ENCODE measurements at regions not wholly inside any gene's neighbourhood (a gene's known extent, or its start where the extent isn't known, plus 50 kb on each side); places are given as distances from the start of the nearest gene placed in this dataset.
A peak's percentile ranks its signal among the peaks of the same experiment; 100 is the strongest.

DNA sequence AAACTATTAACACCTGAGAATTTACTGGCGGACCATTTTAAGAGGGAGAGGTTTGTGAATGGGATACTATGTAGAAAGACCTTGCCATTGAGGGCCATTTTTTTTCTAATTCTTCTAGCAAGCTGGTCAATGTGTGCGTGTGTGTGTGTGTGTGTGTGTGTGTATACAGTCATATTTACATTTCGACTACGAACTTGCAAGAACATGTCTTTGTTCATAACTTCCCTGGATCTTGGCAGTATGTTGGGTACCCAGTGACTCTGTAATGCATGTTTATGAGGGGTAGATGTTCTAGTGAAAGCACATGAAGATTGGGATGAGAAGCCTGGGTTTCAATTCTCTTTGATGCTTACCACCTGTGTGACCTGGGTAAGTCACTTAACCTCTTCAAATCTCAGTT lies 133.6 kb downstream of the UBE2E3 start:
- Mint-ChIP-seq H3K36me3 (ENCODE audit: insufficient read depth) (peaks cover 1% of the 10 kb centered on the region), H3K27me3 (no peaks in the 10 kb centered on the region), H3K4me3 (no peak overlapping the region), H3K27ac (ENCODE audit: low read depth) (no peak overlapping the region), H3K9me3 (peaks cover 6% of the 10 kb centered on the region), H3K4me1 (peaks cover 20% of the 10 kb centered on the region)
- DNase-seq (ENCODE audit: low spot score in 2 of 2) (no peak), ATAC-seq (replicated peaks; ENCODE audit: extremely low read depth, poor library complexity, severe bottlenecking) (no peak)

DNA sequence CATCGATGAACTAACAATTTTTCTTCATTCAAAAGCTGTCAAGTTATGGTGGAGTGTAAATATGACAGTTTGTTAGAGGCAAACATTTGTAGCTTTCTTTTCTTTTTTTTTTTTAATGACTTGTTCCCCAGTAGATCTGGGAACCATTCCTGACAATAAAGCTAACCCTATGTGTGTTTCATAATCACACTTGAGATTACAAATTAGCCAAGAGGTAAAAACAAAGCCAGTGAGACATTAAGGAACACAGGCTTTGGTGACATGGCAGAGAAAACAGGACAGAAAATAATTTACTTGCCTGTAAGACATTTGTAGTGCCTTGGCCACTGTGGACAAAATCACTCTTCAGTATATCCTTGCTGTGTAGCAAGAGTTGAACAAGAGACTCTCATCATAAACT lies 135.9 kb downstream of the UBE2E3 start:
- Mint-ChIP-seq H3K27ac (ENCODE audit: low read depth) (no peak overlapping the region), H3K36me3 (ENCODE audit: insufficient read depth) (peaks cover 1% of the 10 kb centered on the region), H3K27me3 (no peaks in the 10 kb centered on the region), H3K4me3 (no peak overlapping the region), H3K9me3 (peaks cover 6% of the 10 kb centered on the region), H3K4me1 (peaks cover 29% of the 10 kb centered on the region)
- no peak for DNase-seq (ENCODE audit: low spot score in 2 of 2)
- no peak for ATAC-seq (replicated peaks; ENCODE audit: extremely low read depth, poor library complexity, severe bottlenecking)

- Mint-ChIP-seq H3K4me1 (peaks cover 30% of the 10 kb centered on the region), H3K9me3 (peaks cover 6% of the 10 kb centered on the region), H3K27ac (ENCODE audit: low read depth) (no peak overlapping the region), H3K4me3 (no peak overlapping the region), H3K27me3 (no peaks in the 10 kb centered on the region), H3K36me3 (ENCODE audit: insufficient read depth) (peaks cover 1% of the 10 kb centered on the region)
- no peak for DNase-seq (ENCODE audit: low spot score in 2 of 2)
- ATAC-seq (replicated peaks; ENCODE audit: extremely low read depth, poor library complexity, severe bottlenecking), result no peak
Observed at GRCh38 chr2:181117206-181117925, 137.0 kb downstream of the UBE2E3 start.

DNA sequence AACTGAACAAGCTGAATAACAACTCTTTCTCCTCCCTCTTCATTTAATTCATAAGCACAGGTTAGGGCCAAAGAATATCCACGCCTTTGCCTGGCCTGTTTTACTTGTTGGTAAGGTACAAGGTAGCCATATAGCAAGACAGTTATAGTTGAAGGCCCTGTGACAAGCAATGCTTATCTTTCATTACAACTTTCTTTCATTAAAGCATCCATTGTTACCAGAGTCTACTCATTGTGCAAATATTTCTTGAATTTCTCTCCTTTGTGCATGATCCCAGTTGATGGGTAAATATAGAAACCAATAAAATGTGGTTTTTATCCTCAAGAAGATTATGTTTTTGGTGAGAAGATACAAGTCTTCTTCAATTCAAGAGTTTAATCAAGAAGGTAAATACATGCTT lies 140.2 kb downstream of the UBE2E3 start:
- Mint-ChIP-seq H3K36me3 (ENCODE audit: insufficient read depth) (peaks cover 11% of the 10 kb centered on the region), H3K27ac (ENCODE audit: low read depth) (peak overlapping the region; percentile 1), H3K9me3 (peaks cover 6% of the 10 kb centered on the region), H3K4me1 (peaks cover 50% of the 10 kb centered on the region), H3K4me3 (no peak overlapping the region), H3K27me3 (no peaks in the 10 kb centered on the region)
- DNase-seq (ENCODE audit: low spot score in 2 of 2) (no peak), ATAC-seq (replicated peaks; ENCODE audit: extremely low read depth, poor library complexity, severe bottlenecking) (no peak)

GRCh38 chr2:181121996-181122395 lies 141.6 kb downstream of the UBE2E3 start:
- Mint-ChIP-seq H3K4me3 (no peak overlapping the region), H3K27me3 (no peaks in the 10 kb centered on the region), H3K36me3 (ENCODE audit: insufficient read depth) (peaks cover 11% of the 10 kb centered on the region), H3K4me1 (peaks cover 61% of the 10 kb centered on the region), H3K27ac (ENCODE audit: low read depth) (no peak overlapping the region), H3K9me3 (peaks cover 6% of the 10 kb centered on the region)
- ATAC-seq (replicated peaks; ENCODE audit: extremely low read depth, poor library complexity, severe bottlenecking), result no peak
- DNase-seq (ENCODE audit: low spot score in 2 of 2), result no peak

DNA sequence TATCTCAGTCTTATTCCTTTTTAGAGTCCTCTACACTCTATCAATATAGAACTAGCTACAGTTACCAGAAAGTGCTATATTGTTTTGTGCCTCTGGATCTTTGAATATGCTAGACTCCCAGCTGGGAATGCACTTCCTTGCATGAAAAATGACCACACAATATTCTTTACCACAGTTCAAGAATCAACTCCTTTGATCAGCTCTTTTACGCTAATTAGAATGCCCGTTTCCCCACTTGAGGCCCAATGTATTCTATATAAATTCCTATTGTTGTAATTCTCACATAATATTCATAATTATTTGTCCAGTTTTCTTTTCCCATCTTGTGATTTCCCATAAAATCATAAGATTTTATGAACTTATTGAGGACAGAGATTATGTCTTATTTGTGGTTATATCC lies 142.2 kb downstream of the UBE2E3 start:
- no peak for ATAC-seq (replicated peaks; ENCODE audit: extremely low read depth, poor library complexity, severe bottlenecking)
- Mint-ChIP-seq H3K36me3 (ENCODE audit: insufficient read depth) (peaks cover 11% of the 10 kb centered on the region), H3K4me1 (peaks cover 55% of the 10 kb centered on the region), H3K27me3 (no peaks in the 10 kb centered on the region), H3K9me3 (peaks cover 6% of the 10 kb centered on the region), H3K27ac (ENCODE audit: low read depth) (no peak overlapping the region), H3K4me3 (no peak overlapping the region)
- DNase-seq (ENCODE audit: low spot score in 2 of 2), result no peak

DNA sequence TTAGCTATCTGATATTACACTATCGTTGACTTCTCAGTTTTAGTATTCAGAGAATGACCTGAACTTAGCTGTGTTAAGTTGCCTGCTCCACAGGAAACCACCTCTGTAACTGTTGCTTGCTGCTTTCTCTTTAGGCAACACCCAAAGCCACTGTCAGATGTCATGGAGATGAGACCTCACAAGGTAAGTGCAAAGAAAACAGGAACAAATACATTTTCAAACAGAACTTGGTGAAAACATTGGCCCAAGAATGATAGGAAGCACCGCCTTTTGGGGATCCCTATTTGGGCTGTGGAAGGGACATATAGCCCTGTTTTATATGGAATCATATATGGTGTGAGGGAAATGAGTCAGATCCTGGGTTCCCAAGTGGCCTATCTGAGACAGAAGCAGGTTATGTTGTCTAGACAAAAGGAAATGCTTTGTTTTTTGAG lies 143.4 kb downstream of the UBE2E3 start:
- Mint-ChIP-seq H3K4me3 (peak overlapping the region; percentile 55), H3K4me1 (peaks cover 45% of the 10 kb centered on the region)
- peak; percentile 25 to 72 for DNase-seq (ENCODE audit: low spot score in 2 of 2)

DNA sequence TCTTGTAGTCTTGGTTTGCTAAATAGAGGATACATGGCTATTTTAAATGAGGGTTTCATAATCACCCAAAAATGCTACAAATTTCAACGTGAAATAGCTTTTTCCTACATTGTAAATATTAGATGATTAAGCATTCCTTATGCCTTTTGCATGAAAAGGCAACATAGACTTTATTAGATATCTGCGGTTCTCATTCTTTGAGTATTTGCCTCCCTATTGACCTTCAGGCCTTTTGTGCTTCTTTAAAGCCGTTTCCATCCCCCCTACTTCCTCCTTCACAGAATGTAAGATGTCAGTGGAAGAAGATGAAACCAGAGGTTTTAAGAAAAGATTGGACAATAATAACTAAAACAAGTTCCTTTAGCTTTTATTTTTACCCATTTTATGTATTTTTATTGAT lies 144.1 kb downstream of the UBE2E3 start:
- Mint-ChIP-seq H3K9me3 (peaks cover 2% of the 10 kb centered on the region), H3K27ac (ENCODE audit: low read depth) (peak overlapping the region; percentile 94), H3K4me1 (peaks cover 47% of the 10 kb centered on the region), H3K36me3 (ENCODE audit: insufficient read depth) (peaks cover 9% of the 10 kb centered on the region), H3K4me3 (peak overlapping the region; percentile 55), H3K27me3 (no peaks in the 10 kb centered on the region)
- ATAC-seq (replicated peaks; ENCODE audit: extremely low read depth, poor library complexity, severe bottlenecking) (no peak), DNase-seq (ENCODE audit: low spot score in 2 of 2) (no peak)

More for the DNA sequence above, 143.4 kb downstream of the UBE2E3 start:
- Mint-ChIP-seq H3K27me3 (no peaks in the 10 kb centered on the region), H3K9me3 (peaks cover 1% of the 10 kb centered on the region), H3K27ac (ENCODE audit: low read depth) (peak overlapping the region; percentile 94), H3K36me3 (ENCODE audit: insufficient read depth) (peaks cover 9% of the 10 kb centered on the region)
- peak; percentile 98 for ATAC-seq (replicated peaks; ENCODE audit: extremely low read depth, poor library complexity, severe bottlenecking)

- Mint-ChIP-seq H3K36me3 (ENCODE audit: insufficient read depth) (peaks cover 9% of the 10 kb centered on the region), H3K4me1 (peaks cover 49% of the 10 kb centered on the region), H3K9me3 (peaks cover 4% of the 10 kb centered on the region), H3K27ac (ENCODE audit: low read depth) (peak overlapping the region; percentile 94), H3K4me3 (peak overlapping the region; percentile 55), H3K27me3 (no peaks in the 10 kb centered on the region)
- ATAC-seq (replicated peaks; ENCODE audit: extremely low read depth, poor library complexity, severe bottlenecking) (no peak), DNase-seq (ENCODE audit: low spot score in 2 of 2) (no peak)
Observed at GRCh38 chr2:181125359-181125758, 145.0 kb downstream of the UBE2E3 start.

DNA sequence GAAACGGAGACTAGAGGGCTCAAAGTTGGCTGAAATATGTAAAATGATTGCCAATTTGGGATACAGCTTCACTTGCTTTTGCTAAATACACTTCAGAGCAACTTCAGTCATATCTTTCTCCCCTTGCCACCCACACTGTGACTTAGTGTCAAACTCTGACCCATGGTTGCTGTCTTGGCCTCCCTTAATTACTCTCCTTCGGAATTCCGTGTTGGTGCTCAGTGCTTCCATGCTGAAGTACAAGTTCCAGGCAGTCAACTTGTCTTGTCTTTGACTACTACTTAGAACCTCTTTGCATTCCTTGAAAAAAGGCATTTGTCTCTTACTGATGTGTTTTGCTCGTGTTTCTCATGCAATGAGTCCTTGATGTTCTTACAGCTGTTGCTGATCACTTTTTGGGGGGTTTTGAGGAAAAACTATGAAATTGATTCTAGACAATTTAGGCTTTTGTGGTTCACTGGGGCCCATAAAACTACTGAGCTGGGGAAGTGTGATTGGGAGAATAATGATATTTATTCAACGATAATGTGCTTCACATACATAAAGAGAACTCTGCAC lies 146.0 kb downstream of the UBE2E3 start:
- Mint-ChIP-seq H3K27ac (ENCODE audit: low read depth) (peak overlapping the region; percentile 94), H3K4me1 (peaks cover 47% of the 10 kb centered on the region), H3K4me3 (peak overlapping the region; percentile 55), H3K36me3 (ENCODE audit: insufficient read depth) (peaks cover 12% of the 10 kb centered on the region), H3K9me3 (peaks cover 4% of the 10 kb centered on the region), H3K27me3 (no peaks in the 10 kb centered on the region)
- ATAC-seq (replicated peaks; ENCODE audit: extremely low read depth, poor library complexity, severe bottlenecking) (no peak), DNase-seq (ENCODE audit: low spot score in 2 of 2) (no peak)

- H3K4me1 Mint-ChIP-seq, result peaks cover 58% of the 10 kb centered on the region
- H3K27me3 Mint-ChIP-seq, result no peaks in the 10 kb centered on the region
- ATAC-seq (replicated peaks; ENCODE audit: extremely low read depth, poor library complexity, severe bottlenecking) (no peak), DNase-seq (ENCODE audit: low spot score in 2 of 2) (no peak)
- H3K27ac Mint-ChIP-seq (ENCODE audit: low read depth), result peak overlapping the region; percentile 30
- H3K36me3 Mint-ChIP-seq (ENCODE audit: insufficient read depth), result peaks cover 12% of the 10 kb centered on the region
- peak overlapping the region; percentile 21 for H3K4me3 Mint-ChIP-seq
- peaks cover 4% of the 10 kb centered on the region for H3K9me3 Mint-ChIP-seq
Observed at GRCh38 chr2:181128199-181128598, 147.8 kb downstream of the UBE2E3 start.

GRCh38 chr2:181129364-181130056 lies 149.1 kb downstream of the UBE2E3 start:
- ATAC-seq (replicated peaks; ENCODE audit: extremely low read depth, poor library complexity, severe bottlenecking) (no peak), DNase-seq (ENCODE audit: low spot score in 2 of 2) (no peak)
- Mint-ChIP-seq H3K4me3 (peak overlapping the region; percentile 33), H3K4me1 (peaks cover 48% of the 10 kb centered on the region), H3K9me3 (peaks cover 4% of the 10 kb centered on the region), H3K36me3 (ENCODE audit: insufficient read depth) (peaks cover 3% of the 10 kb centered on the region), H3K27me3 (no peaks in the 10 kb centered on the region), H3K27ac (ENCODE audit: low read depth) (peak overlapping the region; percentile 75)

DNA sequence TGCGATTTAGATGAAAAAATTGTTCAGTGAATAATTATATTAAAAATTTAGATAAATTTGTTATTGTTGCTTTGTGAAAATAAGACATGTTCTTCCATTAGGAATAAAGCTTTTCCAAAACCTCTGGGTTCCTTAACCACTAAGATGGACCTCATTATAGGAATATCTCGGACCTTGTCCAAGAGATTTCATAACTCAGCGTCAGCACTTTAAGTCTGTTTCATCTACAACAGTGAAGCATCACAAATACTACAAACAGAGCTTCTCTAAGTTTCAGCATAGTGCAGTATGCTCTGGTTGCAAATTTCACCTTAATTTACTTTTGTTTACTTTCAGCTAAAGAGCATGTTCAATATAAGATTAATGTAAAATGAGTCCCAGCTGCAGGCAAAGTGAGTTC lies 150.3 kb downstream of the UBE2E3 start:
- peak overlapping the region; percentile 72 for H3K4me3 Mint-ChIP-seq
- H3K27ac Mint-ChIP-seq (ENCODE audit: low read depth), result peak overlapping the region; percentile 97
- peaks cover 38% of the 10 kb centered on the region for H3K4me1 Mint-ChIP-seq

More for the DNA sequence above, 150.3 kb downstream of the UBE2E3 start:
- ATAC-seq (replicated peaks; ENCODE audit: extremely low read depth, poor library complexity, severe bottlenecking) (no peak), DNase-seq (ENCODE audit: low spot score in 2 of 2) (no peak)
- H3K9me3 Mint-ChIP-seq, result peaks cover 4% of the 10 kb centered on the region
- H3K27me3 Mint-ChIP-seq, result no peaks in the 10 kb centered on the region
- peaks cover 2% of the 10 kb centered on the region for H3K36me3 Mint-ChIP-seq (ENCODE audit: insufficient read depth)

Data from central memory CD8-positive, alpha-beta T cell (primary cell).